ENCODE measurements at regions not wholly inside any gene's neighbourhood (a gene's known extent, or its start where the extent isn't known, plus 50 kb on each side); places are given as distances from the start of the nearest gene placed in this dataset.

DNA sequence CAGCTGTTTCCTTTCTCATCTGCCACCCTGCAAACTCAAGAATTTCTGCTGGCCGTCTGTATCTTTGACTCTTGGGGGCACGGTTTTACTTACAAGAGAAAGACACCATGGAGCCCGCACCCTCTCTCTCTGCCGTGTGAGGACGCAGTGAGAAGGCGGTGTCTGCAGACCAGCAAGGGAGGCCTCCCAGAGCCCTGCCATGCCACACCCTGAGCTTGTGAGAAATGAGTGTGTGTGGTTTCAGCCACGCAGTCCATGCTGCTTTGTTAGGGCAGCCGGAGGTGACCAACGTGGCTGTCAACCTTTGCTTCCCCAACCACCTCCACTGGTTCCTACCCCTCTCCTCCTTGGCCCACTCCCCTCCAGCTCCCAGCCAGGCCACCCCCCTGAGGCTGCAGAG, 70.1 kb upstream of the NUP50 start:
- TF ChIP-seq EZH2 (IDR thresholded peaks at IDR 0.05; ENCODE audit: low read length, unreplicated experiment) (no peak), CTCF (conservative IDR thresholded peaks at IDR 0.05; ENCODE audit: low read depth, low read length) (no peak), EZH2phosphoT487 (IDR thresholded peaks at IDR 0.05; ENCODE audit: borderline replicate concordance, low read length) (no peak)

Measured in PC-3 (cell line).